ENCODE measurements at regions not wholly inside any gene's neighbourhood (a gene's known extent, or its start where the extent isn't known, plus 50 kb on each side); places are given as distances from the start of the nearest gene placed in this dataset.

DNA sequence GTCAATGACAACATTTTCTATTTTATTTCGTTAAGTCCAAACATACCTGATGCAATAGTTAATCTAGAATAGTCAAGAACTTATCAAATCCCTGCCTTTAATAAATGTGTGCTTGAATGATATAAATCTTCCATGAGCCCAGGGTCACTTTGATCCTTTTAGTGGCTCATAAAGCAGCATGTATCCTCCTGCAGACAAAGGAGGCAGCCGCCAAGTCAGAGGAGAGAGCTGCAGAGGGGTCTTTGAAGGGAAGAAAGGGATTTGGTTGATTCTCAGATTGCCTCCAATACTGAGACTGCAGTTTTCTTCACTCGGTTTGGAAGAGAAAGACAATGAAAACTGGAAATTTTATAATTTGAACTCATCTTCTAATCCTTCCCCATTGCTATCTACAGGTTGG lies 378.4 kb upstream of the PIK3C3 start:
- Mint-ChIP-seq H3K4me3 (no peak overlapping the region), H3K4me1 (peaks cover 5% of the 10 kb centered on the region), H3K9me3 (no peaks in the 10 kb centered on the region), H3K27me3 (ENCODE audit: insufficient read depth) (no peaks in the 10 kb centered on the region), H3K36me3 (ENCODE audit: low read depth) (no peaks in the 10 kb centered on the region), H3K27ac (no peak overlapping the region)
- no peak for DNase-seq
- H3K4me3 ChIP-seq (ENCODE audit: low read length), result no peak overlapping the region
- TF ChIP-seq, protein P1, sequence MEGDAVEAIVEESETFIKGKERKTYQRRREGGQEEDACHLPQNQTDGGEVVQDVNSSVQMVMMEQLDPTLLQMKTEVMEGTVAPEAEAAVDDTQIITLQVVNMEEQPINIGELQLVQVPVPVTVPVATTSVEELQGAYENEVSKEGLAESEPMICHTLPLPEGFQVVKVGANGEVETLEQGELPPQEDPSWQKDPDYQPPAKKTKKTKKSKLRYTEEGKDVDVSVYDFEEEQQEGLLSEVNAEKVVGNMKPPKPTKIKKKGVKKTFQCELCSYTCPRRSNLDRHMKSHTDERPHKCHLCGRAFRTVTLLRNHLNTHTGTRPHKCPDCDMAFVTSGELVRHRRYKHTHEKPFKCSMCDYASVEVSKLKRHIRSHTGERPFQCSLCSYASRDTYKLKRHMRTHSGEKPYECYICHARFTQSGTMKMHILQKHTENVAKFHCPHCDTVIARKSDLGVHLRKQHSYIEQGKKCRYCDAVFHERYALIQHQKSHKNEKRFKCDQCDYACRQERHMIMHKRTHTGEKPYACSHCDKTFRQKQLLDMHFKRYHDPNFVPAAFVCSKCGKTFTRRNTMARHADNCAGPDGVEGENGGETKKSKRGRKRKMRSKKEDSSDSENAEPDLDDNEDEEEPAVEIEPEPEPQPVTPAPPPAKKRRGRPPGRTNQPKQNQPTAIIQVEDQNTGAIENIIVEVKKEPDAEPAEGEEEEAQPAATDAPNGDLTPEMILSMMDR (conservative IDR thresholded peaks at IDR 0.05), result no peak
- H3K9me3 ChIP-seq (ENCODE audit: control insufficient read depth, low read length), result no peaks in the 10 kb centered on the region
- H3K27me3 ChIP-seq (ENCODE audit: control insufficient read depth, insufficient read depth, low read length, poor library complexity, severe bottlenecking), result no peaks in the 10 kb centered on the region
- no peaks in the 10 kb centered on the region for H3K4me1 ChIP-seq (ENCODE audit: control insufficient read depth, insufficient read depth, low read length)
- peak overlapping the region; percentile 86 for H3K27ac ChIP-seq (ENCODE audit: low read depth, low read length)
- H3K9ac ChIP-seq (ENCODE audit: extremely low read depth, low read length, poor library complexity, severe bottlenecking), result no peak overlapping the region
- no peaks in the 10 kb centered on the region for H3K36me3 ChIP-seq (ENCODE audit: control insufficient read depth, insufficient read depth, low read length)
- 20 to 70% methylated on average over 1 to 3 of the region's 3 CpGs for WGBS, 2 experiments (ENCODE audit: insufficient coverage in 1 of 2, insufficient read length in 1 of 2)

DNA sequence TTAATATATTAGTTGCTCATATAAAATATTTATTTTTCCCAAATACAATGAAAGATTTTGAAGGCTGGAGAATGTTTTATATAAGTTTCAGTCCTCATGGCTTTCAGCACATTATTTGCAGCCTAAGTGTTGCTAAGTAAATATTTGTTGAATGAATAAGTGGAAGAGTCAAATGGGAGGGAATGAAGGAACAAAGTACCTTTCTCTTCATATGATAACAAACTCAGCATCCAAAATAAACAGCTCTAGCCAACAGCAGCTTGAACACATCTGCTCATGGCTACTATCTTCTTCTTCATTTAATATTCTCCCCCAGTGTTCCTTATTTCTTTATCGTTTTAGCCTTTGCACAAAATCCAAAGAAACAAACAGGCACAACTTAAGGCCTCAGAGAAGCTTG lies 385.2 kb upstream of the PIK3C3 start:
- Mint-ChIP-seq H3K4me1 (peaks cover 7% of the 10 kb centered on the region), H3K27ac (no peak overlapping the region), H3K27me3 (ENCODE audit: insufficient read depth) (no peaks in the 10 kb centered on the region), H3K36me3 (ENCODE audit: low read depth) (no peaks in the 10 kb centered on the region), H3K4me3 (no peak overlapping the region), H3K9me3 (no peaks in the 10 kb centered on the region)
- Histone ChIP-seq H3K27ac (ENCODE audit: low read depth, low read length) (no peak overlapping the region), H3K4me3 (ENCODE audit: low read length) (no peak overlapping the region), H3K27me3 (ENCODE audit: control insufficient read depth, insufficient read depth, low read length, poor library complexity, severe bottlenecking) (no peaks in the 10 kb centered on the region), H3K9me3 (ENCODE audit: control insufficient read depth, low read length) (no peaks in the 10 kb centered on the region), H3K9ac (ENCODE audit: extremely low read depth, low read length, poor library complexity, severe bottlenecking) (no peak overlapping the region), H3K36me3 (ENCODE audit: control insufficient read depth, insufficient read depth, low read length) (no peaks in the 10 kb centered on the region), H3K4me1 (ENCODE audit: control insufficient read depth, insufficient read depth, low read length) (no peaks in the 10 kb centered on the region)
- WGBS, 2 experiments (ENCODE audit: insufficient coverage in 1 of 2, insufficient read length in 1 of 2), result 67% methylated on average over 1 of the region's 1 CpG; no CpG with 5 or more reads in 1 of the 2 experiments
- TF ChIP-seq, protein P1 (conservative IDR thresholded peaks at IDR 0.05), result no peak
- no peak for DNase-seq

DNA sequence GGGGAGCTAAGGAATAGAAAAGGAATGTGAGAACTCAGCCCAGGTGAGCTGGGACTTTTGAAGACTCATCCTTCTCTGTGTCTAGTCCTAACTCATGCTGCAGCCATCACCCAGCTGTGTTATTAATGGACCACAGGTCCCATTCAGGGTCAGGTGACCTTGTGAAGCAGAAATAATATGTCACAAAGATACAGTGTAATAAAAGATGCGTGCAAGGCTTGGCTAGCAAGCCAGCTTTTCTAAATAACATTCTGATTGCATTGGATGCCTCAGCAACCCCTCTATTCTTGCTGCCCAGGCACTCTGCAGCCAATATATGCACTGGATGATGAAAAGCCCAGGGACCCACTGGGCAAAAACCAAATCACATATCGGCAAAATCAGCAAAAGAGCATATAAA lies 393.1 kb upstream of the PIK3C3 start:
- Histone ChIP-seq H3K4me3 (ENCODE audit: low read length) (no peak overlapping the region), H3K9ac (ENCODE audit: extremely low read depth, low read length, poor library complexity, severe bottlenecking) (no peak overlapping the region), H3K27ac (ENCODE audit: low read depth, low read length) (no peak overlapping the region), H3K4me1 (ENCODE audit: control insufficient read depth, insufficient read depth, low read length) (no peaks in the 10 kb centered on the region), H3K9me3 (ENCODE audit: control insufficient read depth, low read length) (no peaks in the 10 kb centered on the region), H3K27me3 (ENCODE audit: control insufficient read depth, insufficient read depth, low read length, poor library complexity, severe bottlenecking) (no peaks in the 10 kb centered on the region), H3K36me3 (ENCODE audit: control insufficient read depth, insufficient read depth, low read length) (no peaks in the 10 kb centered on the region)
- Mint-ChIP-seq H3K4me1 (peaks cover 23% of the 10 kb centered on the region), H3K36me3 (ENCODE audit: low read depth) (peaks cover 3% of the 10 kb centered on the region), H3K4me3 (no peak overlapping the region), H3K27me3 (ENCODE audit: insufficient read depth) (no peaks in the 10 kb centered on the region), H3K9me3 (no peaks in the 10 kb centered on the region), H3K27ac (no peak overlapping the region)
- WGBS, 2 experiments (ENCODE audit: insufficient coverage in 1 of 2, insufficient read length in 1 of 2), result 100% methylated on average over 1 to 2 of the region's 2 CpGs
- TF ChIP-seq, protein P1 (conservative IDR thresholded peaks at IDR 0.05), result no peak
- no peak for DNase-seq

Data from endodermal cell (in vitro differentiated cells).